NCI-H524 treated with DMSO at 0.1 percent for 48 hours (cell line): ENCODE measurements at regions not wholly inside any gene's neighbourhood (a gene's known extent, or its start where the extent isn't known, plus 50 kb on each side); places are given as distances from the start of the nearest gene placed in this dataset.
"Not testable (repeated sequence)": the region's sequence is repeated elsewhere in the genome, so short reads cannot be mapped to it uniquely, and the experiment has no call there.

ENCODE experiments used
- DNase-seq: peaks from one replicate; lab custom pipeline; 2025; lab: John Stamatoyannopoulos, UW

DNA sequence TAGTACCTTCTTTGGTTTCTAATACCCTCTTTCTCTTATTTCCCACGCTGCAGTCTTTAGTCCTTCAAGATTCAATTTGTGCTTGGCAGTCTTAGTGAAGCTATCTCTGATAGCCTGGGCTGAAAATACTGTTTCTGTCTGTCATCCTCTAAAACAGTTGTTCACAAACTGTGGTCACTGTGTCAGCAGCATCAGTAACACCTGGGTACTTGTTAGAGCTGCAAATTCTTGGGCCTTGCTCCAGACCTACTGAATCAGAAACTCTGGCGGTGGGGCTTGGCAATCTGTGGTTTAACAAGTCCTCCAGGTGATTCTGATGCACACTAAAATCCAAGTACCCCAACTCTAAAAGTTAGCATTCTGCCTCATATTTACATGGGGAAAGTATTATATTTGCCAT lies 217.5 kb upstream of the SEL1L start:
- DNase-seq: no peak

DNA sequence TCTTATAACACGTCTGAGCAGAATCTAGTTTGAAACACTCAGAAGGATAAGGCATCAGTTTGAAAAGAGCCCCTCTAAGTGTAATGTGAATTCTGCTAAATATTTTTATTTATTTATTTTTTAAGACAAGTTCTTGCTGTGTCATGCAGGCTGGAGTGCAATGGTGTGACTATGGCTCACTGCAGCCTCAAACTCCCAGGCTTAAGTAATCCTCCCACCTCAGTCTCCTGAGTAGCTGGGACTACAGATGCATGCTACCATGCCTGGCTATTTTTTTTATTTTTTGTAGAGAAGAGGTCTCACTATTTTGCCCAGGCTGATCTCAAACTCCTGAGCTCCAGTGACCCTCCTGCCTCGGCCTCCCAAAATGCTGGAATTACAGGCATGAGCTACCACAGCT lies 225.9 kb upstream of the SEL1L start:
- DNase-seq: no peak

DNA sequence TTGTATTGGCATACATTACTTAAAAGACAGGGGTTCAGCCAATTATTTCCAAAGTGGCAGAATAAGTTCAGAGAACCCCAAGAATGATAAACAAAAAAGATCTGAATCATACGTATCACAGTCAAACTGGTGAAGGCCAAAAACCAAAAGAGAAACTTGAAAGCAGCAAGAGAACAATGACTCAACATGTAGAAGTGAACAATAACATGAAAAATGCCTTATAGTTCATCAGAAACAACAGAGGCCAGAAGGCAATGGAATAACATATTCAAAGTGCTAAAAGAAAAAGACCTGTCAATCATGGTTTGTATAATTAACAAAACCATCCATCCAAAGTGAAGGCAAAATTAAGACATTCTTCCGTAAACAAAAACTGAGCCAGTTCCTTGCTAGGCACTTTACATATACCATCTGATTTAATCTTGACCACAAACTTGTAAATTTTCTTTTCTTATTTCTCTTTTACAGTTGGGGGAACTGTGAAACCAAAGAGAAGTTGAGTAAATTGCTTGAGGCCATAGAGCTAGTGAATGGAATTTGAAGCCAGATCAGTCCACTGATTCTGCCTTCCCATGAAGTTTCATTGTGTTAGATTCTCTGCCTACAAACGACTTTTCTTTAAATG lies 232.1 kb upstream of the SEL1L start:
- DNase-seq: no peak

DNA sequence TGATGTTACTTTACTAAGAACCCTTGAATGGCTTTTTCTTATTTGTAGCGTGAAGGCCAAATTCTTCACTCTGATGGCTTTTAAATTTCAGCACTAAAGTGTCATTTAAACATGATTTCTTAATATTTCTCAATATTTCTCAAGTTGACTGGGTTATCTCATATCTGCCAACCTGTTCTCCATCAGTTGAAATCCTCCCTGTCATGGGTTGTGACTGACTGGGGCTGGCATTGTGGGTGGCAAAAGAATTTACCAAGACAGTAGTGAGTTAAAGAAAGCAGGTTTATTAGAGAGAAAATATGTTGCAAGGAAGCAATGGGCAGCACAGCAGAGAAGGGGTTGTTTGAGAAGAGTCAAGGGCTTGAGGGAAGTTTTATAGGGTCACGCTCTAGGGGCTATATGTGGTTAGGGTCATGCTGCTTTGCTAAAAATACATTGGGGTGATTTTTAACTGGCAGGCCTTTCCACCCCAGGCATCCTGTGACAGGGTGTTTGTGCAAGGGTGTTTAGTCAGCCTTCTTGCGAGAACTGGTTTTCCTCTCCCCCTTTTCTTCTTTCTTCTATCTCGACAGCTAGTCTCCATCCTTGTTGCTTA lies 232.8 kb upstream of the SEL1L start:
- DNase-seq: no peak

DNA sequence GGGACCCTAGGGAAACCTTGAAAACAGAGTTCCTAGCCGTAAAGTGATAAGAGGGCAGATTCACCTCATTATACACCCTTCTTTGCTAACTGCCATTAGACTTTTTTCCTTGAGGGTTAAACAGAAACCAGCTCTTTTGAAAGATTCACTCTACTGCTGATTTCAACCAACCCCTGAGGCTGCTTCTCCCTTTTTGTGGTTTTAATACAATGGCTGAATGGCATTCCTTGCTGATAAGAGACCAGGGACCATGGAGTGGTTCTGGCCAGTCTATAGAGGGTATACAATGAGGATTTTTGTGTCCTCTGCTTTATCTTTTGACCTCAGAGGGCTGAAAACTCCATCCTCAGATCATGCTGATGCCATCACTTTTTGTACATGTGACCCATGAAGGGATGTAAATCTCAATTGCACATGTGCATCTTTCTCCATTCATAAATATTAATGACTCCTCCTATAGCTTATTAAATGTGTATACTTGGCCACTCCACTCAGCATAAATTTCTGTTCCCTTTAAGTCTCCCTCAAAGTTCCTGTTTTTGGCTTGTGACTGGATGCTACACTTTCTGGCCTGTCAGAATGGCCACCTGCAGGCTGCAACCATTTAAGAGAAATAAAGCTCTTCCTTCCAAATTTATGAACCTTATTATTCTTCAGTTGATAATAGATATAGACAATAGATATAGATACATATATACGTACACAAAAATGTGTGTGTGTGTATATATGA lies 233.8 kb upstream of the SEL1L start:
- DNase-seq: no peak

DNA sequence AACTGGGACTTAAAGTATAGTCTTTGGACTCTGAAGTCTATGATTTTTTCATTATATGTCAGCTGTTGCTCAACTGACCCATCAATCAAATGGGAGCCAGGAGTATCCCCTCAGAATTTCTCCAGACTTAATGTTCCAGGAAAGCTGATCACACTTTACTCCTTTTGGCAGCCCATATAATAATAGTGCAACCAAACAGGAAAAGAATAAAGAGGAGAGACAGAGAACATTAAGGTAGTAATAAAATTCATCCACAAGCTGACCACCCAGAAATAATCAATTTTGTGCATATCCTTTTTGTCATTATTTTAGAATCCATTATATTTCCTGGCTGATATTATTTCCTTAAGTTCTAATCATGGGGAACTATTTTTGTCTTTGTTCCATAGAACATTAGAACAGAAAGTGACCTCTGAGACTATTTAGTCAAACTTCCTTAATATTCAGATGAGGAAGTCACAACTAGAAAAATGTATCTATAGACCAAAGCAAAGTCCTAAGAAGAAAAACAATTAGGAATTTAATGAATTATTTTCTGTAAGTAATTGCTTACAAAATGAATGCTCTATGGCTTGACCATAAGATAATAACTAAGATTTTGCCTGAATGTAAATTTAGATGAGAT lies 238.1 kb upstream of the SEL1L start:
- DNase-seq: no peak

DNA sequence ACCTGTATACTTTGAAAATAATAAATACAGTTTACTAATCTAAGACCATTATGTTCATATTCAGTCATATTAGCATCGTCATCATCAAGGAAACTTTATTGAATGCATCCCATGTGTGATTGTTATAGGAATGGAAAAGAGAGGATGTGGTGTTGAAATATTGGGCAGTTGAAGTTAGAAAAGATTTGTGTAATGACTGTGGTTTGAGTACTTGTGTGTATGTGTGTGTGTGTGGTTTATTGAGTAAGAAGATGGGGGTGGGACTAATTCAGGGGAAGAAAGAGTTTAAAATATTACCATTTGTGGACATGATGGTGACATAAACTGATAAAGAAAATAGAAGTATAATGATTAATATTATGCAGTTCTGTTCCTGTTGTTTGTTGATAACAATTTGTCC lies 238.7 kb upstream of the SEL1L start:
- DNase-seq: no peak

DNA sequence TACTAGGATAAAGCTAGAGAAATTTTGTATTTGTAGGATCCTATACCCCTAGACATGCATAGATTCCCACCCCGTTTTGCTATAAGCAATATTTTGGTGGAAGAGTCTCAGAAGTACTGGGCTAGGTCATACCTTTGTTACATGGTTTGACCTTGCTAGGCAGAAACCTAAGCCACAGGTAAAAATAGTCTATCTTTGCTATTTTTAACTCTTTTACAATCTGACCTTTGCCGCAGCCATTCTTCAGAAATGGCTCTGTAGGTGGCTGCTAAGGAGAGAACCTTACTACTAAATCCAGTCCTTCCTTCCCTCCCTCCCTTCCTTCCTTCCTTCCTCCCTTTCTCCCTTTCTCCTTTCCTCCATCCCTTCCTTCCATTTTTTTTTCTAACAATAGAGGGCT lies 242.9 kb upstream of the SEL1L start:
- DNase-seq: no peak

DNA sequence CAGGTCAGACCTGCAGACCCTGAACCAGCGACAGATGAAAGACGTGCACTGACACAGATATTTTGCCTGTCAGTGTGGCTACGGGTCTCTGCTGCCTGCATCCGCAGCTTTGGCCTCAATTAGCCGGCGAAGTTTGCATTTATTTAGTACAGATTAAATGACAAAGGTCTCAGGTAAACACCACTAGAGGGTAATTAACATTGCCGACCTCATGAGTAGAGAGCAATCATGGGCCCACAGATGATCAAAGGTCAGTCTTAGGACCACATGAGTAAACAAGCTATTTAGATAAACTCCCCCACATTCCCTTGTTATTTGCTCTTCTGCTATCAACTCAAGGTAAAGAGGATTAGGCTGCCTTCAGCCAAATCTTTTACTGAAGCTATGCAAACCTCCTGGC lies 248.1 kb upstream of the SEL1L start:
- DNase-seq: not testable (repeated sequence)

DNA sequence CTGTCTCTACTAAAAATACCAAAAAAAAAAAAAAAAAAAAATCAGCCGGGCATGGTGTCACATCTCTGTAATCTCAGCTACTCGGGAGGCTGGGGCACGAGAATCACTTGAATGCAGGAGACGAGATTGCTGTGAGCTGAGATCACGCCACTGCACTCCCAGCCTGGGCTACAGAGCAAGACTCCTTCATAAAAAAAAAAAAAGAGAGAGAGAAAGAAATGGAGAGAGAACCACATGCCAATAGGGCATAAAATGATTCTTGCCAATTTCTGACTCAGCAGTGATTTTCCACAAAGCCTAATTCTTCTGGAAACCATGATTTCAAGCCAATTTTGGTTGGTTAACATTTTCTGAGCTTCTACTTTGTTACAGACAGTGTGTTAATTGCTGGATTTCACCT lies 250.4 kb upstream of the SEL1L start:
- no peak for DNase-seq

DNA sequence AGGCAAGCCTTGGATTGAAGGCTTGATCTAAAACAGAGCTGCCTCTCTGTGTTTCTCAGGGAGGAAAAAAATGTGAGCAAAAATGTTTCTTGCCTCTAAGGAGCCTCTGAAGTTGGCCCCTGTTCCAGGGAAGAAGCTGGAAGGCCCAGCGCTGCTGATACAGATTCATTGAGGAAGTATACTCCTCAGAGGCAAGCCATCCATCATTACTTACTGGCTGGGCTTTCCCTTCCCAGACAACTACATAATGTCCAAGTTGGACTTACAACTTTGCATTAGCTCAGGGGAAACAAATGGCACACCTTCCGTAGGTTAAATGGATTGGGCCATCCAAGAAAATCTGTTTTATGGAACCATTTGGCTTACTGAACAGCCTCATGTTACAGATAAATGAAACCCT lies 263.7 kb upstream of the SEL1L start:
- DNase-seq: no peak

DNA sequence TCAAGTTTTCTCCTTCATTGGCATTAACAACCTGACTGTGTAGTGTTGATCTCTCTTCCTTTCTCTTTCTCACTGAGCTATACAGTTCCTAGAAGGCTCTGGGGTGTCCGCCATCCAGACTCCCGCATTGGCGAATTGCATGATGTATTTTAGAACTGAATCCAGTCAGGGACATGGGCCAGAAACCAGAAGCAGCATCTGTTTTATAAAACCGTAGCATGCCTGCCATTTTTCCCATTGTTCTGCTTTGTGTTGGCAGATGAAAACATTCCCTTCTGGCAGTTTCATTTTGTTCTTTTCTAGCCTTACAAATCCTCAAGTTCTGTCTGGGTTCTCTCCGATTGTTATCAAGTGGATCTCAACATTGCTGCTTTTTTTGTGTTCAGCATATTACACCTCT lies 268.3 kb upstream of the SEL1L start:
- DNase-seq: no peak

DNA sequence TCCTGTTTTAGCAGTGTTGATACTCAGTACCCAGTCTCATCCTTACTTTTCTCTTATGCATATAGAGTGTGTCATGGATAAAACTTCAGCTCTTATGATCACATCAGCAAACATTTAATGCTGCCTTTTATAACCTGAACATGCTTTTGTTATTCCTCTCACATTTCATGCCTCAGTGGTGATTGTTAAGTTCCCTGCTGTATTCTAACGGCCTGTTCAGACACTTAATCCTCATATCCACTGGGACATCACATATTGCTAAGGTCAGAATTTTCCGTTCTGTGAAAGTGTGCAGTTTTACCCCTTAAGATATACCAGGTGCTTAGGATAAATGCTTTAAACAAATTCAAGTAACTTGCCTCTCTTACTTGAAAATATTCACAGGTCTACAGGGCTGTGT lies 268.7 kb upstream of the SEL1L start:
- DNase-seq: no peak

DNA sequence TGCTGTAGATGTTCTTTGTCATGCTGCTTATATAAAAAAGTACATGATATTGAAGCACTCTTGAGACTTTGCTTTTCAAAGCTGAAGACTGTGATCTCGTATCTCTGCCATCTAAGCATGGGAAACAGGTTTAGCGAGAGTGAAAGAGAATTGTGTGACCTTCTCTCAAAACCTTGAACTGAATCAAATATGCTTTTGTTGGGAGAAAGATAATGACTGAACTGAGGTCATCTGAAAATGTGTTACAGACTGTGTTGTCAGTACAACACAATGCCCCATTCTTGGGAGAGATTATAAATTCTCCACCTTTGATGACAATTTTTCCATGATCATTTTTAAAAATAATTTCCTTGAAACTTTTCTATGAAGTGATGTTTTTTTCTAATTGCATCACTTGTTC lies 272.1 kb upstream of the SEL1L start:
- no peak for DNase-seq

DNA sequence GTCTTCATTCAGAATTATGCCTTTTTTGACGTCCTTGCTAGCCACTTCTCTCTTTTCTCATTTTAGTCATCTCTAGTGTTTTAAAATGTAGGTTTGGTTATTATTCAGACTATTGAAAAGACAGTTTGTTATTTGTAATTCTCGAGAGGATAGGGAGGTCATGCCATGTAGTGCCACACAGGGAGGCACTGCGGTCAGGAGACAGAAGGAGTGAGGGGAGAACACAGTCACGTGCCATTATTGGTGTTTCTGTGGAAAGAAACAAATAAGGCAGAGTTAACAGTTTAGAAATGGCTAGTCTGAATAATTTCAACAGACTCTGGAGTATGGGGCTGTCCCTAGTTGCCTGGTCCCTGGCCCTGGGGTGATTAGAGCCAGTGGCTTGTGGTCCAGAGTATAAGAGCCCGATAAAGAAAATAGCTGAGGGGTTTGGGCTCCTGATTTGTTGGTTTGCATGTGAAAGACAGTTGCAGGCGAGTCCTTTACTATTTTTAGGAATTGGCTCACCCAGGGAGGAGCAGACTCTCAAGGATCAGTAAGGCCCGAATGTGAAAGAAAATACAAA lies 278.1 kb upstream of the SEL1L start:
- DNase-seq: no peak

DNA sequence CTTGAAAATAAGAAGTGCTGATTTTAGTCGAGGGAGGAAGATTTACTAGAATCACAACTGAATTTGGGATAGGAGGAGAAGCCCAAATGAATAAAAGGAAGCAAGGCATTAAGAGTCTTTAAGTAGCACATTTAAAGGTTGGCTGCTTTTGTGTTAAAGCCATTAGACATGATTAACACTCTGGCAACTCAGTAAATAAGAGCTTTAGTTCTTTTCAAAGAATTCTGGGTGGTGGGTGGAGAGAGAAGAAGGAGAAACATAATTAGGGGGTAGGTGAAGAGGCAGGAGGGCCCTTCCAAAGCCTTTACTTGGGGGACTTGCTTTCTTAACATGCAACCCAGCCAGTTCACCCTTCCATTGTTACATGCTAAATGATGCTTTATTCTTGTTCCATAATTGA lies 284.6 kb upstream of the SEL1L start:
- DNase-seq: no peak

DNA sequence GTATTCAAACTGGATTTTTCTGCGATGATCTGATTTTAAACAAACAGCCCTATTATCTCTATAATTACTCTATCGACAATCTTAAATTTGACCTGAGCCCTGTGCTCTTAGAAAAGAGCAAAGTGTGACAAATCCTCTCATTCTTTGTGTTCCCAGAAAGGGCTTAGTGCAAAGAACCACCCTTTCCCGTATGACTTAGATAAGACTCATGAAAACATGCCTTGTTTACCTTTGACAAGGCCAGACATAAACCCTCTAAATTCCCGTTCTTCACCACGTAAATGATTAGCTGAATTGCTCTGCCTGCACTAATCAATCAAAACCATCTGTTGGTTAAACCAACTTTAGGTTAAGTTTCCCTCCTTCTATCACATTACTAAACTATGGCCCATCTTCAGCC lies 285.7 kb upstream of the SEL1L start:
- no peak for DNase-seq

DNA sequence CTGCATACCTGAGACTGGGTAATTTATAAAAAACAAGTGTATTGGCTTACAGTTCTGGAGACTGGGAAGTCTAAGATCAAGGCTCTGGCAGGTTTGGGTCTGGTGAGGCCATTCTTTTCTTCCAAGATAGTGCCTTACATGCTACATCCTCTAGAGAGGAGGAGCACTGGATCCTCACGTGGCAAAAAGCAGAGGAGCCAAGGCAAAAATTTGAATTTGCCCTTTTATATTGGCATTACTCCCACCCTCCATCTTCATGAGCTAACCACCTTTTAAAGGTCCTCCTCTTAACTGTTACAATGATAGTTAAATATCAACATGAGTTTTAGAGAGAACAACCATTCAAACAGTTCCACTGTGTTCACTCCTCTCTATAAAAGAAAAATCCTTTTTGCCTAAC lies 286.3 kb upstream of the SEL1L start:
- DNase-seq: no peak

DNA sequence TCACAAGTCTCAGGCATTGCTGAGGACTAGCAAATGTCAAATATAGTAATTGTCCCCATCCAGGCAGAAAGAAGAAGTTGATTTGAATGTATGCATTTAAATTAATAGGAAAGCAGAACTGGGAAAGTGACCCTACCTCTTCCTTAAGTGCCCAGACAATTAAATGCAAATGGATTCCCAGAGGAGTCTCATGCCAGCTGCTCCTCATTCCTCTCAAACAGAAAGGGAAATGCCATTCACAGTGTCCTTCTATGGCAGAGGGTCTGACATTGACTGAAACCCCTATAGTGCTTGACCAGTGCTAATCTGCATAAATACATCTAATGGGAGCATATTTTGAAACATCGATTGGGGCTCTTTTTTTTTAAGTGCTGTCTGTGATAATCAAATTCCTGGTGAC lies 292.4 kb upstream of the SEL1L start:
- DNase-seq: peak; percentile 93

DNA sequence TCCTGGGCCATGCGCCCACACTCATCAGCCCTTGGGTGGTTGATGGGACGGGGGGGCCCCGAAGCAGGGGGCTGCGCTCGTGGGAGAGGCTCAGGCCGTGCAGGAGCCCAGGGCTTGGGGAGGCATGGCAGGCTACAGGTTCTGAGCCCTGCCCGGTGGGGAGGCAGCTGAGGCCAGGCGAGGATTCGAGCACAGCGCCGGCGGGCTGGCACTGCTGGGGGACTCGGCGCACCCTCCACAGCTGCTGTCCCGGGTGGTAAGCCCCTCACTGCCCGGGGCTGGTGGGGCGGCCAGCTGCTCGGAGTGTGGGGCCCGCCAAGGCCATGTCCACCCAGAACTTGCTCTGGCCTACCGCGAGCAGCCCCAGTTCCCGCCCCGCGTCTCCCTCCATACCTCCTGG lies 295.8 kb upstream of the SEL1L start:
- DNase-seq: no peak

DNA sequence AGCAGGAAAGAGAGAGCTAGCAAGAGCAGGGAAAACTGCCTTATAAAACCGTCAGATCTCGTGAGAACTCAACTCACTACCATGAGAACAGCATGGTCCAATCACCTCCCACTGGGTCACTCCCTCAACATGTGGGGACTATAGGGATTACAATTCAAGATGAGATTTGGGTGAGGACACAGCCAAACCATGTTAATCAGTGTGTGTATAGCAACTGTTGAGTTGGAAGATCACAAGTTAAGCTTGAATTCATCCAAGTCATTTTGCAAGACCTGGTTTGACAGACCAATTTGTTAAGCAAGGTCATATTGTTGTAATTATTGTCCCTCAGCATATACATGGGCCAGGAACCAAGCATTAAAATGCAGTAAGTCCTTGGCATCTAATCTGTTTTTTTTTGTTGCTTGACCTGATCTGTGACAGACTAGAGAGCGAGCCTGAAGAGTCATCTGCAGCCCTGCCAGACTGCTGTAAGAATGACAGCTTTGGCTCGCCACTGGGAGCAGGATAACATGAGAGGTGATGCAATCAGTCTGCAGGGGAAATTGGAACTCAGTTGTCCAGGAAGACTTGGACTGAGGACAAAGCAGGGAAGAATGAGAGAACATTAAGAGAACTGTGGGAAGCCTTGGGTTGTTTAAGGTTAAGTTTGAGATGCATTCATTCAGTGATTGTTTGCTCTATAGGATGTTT lies 297.6 kb upstream of the SEL1L start:
- DNase-seq: no peak

DNA sequence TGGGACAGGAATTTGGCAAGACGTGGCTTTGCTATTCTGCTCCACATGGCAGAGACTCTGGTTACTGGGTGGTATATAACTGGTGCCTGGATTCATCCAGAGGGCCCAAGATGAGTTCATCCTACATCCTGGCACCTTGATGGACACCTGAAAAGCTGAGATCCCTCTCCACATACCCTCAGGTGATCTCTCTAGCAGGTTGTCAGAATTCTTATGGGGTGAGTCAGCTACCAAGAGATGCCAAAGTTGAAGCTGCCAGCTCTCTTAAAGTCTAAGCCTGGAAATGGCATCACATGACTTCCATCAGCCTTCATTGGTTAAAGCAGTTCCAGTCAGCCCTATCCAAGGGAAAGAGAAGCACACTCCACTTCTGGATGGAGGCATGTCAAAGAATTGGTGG lies 300.7 kb upstream of the SEL1L start:
- DNase-seq: no peak
